Gastroesophageal sphincter (tissue), 3 donors: ENCODE measurements at regions not wholly inside any gene's neighbourhood (a gene's known extent, or its start where the extent isn't known, plus 50 kb on each side); places are given as distances from the start of the nearest gene placed in this dataset.

Experiments
- EP300 ChIP-seq: sonication (generic); formaldehyde crosslinking; IDR thresholded peaks from one replicate; pipeline ENCODE4 v1.6.1; 2017; ENCODE audit warnings: antibody characterized with exemption, mild to moderate bottlenecking
- POLR2A ChIP-seq, 2 donors: fragments of 450-650 bp; IDR thresholded peaks; one replicate each; pipeline ENCODE4 v1.6.1; 2017; ENCODE audit warnings: antibody characterized with exemption in 2 of 2, mild to moderate bottlenecking in 2 of 2, moderate library complexity in 1 of 2
- POLR2AphosphoS5 ChIP-seq: sonication (generic); formaldehyde crosslinking; IDR thresholded peaks from one replicate; pipeline ENCODE4 v1.6.1; 2017; ENCODE audit warnings: antibody characterized with exemption
- TF ChIP-seq, protein P1 (sequence below), 4 experiments: fragments of 200-600 bp in 2 of 4; fragments of 450-650 bp in 2 of 4; sonication (generic) in 1 of 4; IDR thresholded peaks; one replicate each; pipeline ENCODE4 v1.5.1; 2017 to 2019; ENCODE audit warnings: antibody characterized with exemption in 4 of 4, mild to moderate bottlenecking in 2 of 4, moderate library complexity in 2 of 4

DNA sequence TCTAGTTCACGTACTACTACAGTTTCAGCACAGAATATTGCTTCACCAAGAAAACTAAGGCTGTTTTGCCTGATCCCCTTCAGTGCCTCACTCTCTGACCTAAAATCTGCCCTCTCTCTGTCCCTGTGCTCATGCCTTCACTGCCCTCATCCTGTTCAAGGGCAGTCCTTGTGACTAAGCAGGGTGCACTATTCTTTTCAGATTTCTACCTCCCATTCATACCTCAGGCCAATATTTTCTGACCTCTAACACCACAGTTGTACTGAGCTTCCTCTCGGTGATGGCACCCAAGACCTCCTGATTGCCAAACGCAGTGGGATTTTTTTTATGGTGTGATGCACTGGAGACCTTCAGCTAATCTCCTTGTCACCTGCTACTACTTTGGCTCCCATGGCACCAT lies 57.7 kb upstream of the GADD45A start:
- TF ChIP-seq POLR2AphosphoS5 (no peak), POLR2A (IDR thresholded peaks at IDR 0.05) (no peak), EP300 (no peak)
- TF ChIP-seq, protein P1, sequence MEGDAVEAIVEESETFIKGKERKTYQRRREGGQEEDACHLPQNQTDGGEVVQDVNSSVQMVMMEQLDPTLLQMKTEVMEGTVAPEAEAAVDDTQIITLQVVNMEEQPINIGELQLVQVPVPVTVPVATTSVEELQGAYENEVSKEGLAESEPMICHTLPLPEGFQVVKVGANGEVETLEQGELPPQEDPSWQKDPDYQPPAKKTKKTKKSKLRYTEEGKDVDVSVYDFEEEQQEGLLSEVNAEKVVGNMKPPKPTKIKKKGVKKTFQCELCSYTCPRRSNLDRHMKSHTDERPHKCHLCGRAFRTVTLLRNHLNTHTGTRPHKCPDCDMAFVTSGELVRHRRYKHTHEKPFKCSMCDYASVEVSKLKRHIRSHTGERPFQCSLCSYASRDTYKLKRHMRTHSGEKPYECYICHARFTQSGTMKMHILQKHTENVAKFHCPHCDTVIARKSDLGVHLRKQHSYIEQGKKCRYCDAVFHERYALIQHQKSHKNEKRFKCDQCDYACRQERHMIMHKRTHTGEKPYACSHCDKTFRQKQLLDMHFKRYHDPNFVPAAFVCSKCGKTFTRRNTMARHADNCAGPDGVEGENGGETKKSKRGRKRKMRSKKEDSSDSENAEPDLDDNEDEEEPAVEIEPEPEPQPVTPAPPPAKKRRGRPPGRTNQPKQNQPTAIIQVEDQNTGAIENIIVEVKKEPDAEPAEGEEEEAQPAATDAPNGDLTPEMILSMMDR (IDR thresholded peaks at IDR 0.05): no peak
